Mesenchymal stem cell (in vitro differentiated cells and primary cell): ENCODE measurements at regions not wholly inside any gene's neighbourhood (a gene's known extent, or its start where the extent isn't known, plus 50 kb on each side); places are given as distances from the start of the nearest gene placed in this dataset.

ENCODE experiments used
- DNase-seq: peaks from one replicate; pipeline ENCODE4 v3.0.0-alpha.2; 2013
- H2AFZ ChIP-seq: one replicate; pipeline ENCODE4 v1.6.1; 2013; ENCODE audit warnings: low read depth, mild to moderate bottlenecking, control low read depth, inconsistent platforms, low read length, moderate library complexity
- H2AK5ac ChIP-seq: 2 replicates; pipeline ENCODE4 v1.6.1; 2013; ENCODE audit warnings: low read length, moderate library complexity, mild to moderate bottlenecking, inconsistent platforms; ENCODE audit not compliant: severe bottlenecking
- H2BK120ac ChIP-seq: one replicate; pipeline ENCODE4 v1.6.1; 2013; ENCODE audit warnings: low read depth, mild to moderate bottlenecking, inconsistent platforms, low read length, moderate library complexity
- H2BK12ac ChIP-seq, 2 experiments: one replicate each; pipeline ENCODE4 v1.6.1; 2013; ENCODE audit warnings: inconsistent platforms in 2 of 2, low read length in 2 of 2, mild to moderate bottlenecking in 2 of 2, moderate library complexity in 2 of 2, control low read depth in 1 of 2
- H2BK15ac ChIP-seq: one replicate; pipeline ENCODE4 v1.6.1; 2013; ENCODE audit warnings: mild to moderate bottlenecking, low read depth, inconsistent platforms; ENCODE audit not compliant: poor library complexity, severe bottlenecking
- H2BK5ac ChIP-seq: 2 replicates; pipeline ENCODE4 v1.6.1; 2013; ENCODE audit warnings: low read depth, mild to moderate bottlenecking, low read length, control low read depth, inconsistent platforms; ENCODE audit not compliant: poor library complexity, severe bottlenecking
- H3K14ac ChIP-seq, 2 experiments: one replicate each; pipeline ENCODE4 v1.6.1; 2013; ENCODE audit warnings: inconsistent platforms in 2 of 2, low read length in 2 of 2, control low read depth in 1 of 2, mild to moderate bottlenecking in 1 of 2, moderate library complexity in 1 of 2
- H3K18ac ChIP-seq, 2 experiments: one replicate each; pipeline ENCODE4 v1.6.1; 2013; ENCODE audit warnings: inconsistent platforms in 2 of 2, low read length in 2 of 2, control low read depth in 1 of 2, low read depth in 1 of 2, mild to moderate bottlenecking in 1 of 2
- H3K23ac ChIP-seq, 2 experiments: one replicate each; pipeline ENCODE4 v1.6.1; 2013; ENCODE audit warnings: inconsistent platforms in 2 of 2, low read length in 2 of 2, mild to moderate bottlenecking in 2 of 2, moderate library complexity in 2 of 2, control low read depth in 1 of 2
- H3K27ac ChIP-seq: 2 replicates; pipeline ENCODE4 v1.5.1; 2013; ENCODE audit warnings: mild to moderate bottlenecking, moderate library complexity, low read length, control low read depth, inconsistent platforms; ENCODE audit not compliant: poor library complexity, severe bottlenecking
- H3K27me3 ChIP-seq, 2 experiments: 2 replicates each; pipeline versions ENCODE4 v1.6.1 to v1.7.0; 2013; ENCODE audit warnings: low read length in 2 of 2, mild to moderate bottlenecking in 2 of 2, moderate library complexity in 2 of 2, control low read depth in 1 of 2, inconsistent platforms in 1 of 2; ENCODE audit not compliant: control insufficient read depth in 1 of 2, insufficient read depth in 1 of 2
- H3K36me3 ChIP-seq, 2 experiments: 2 replicates each; pipeline versions ENCODE4 v1.6.1 to v1.7.0; 2013; ENCODE audit warnings: low read length in 2 of 2, control low read depth in 1 of 2, inconsistent platforms in 1 of 2, low read depth in 1 of 2, mild to moderate bottlenecking in 1 of 2; ENCODE audit not compliant: insufficient read depth in 2 of 2, control insufficient read depth in 1 of 2
- H3K4ac ChIP-seq, 2 experiments: one replicate each; pipeline ENCODE4 v1.6.1; 2013; ENCODE audit warnings: inconsistent platforms in 2 of 2, low read length in 2 of 2, mild to moderate bottlenecking in 2 of 2, moderate library complexity in 2 of 2, control low read depth in 1 of 2, low read depth in 1 of 2
- H3K4me1 ChIP-seq: 2 replicates; pipeline ENCODE4 v1.6.1; 2013; ENCODE audit warnings: low read depth, low read length, control low read depth; ENCODE audit not compliant: control insufficient read depth, insufficient read depth
- H3K4me2 ChIP-seq: 2 replicates; pipeline ENCODE4 v1.6.1; 2013; ENCODE audit warnings: low read length, mild to moderate bottlenecking, inconsistent platforms; ENCODE audit not compliant: poor library complexity, severe bottlenecking
- H3K4me3 ChIP-seq, 2 experiments: 2 replicates each; pipeline versions ENCODE4 v1.5.1 to v1.7.0; 2013; ENCODE audit warnings: low read length in 2 of 2, mild to moderate bottlenecking in 2 of 2, control low read depth in 1 of 2, low read depth in 1 of 2; ENCODE audit not compliant: insufficient read depth in 1 of 2
- H3K79me1 ChIP-seq: replicated peaks from 2 replicates; pipeline ENCODE4 v1.6.1; 2013; ENCODE audit warnings: mild to moderate bottlenecking, control low read depth, low read length, inconsistent platforms; ENCODE audit not compliant: poor library complexity, severe bottlenecking
- H3K9ac ChIP-seq: 2 replicates; pipeline ENCODE4 v1.7.0; 2013; ENCODE audit warnings: mild to moderate bottlenecking, low read length, moderate library complexity
- H3K9me3 ChIP-seq: 2 replicates; pipeline ENCODE4 v1.7.0; 2013; ENCODE audit warnings: mild to moderate bottlenecking, low read length; ENCODE audit not compliant: control insufficient read depth
- H4K8ac ChIP-seq: one replicate; pipeline ENCODE4 v1.6.1; 2013; ENCODE audit warnings: inconsistent platforms, mild to moderate bottlenecking, low read length, moderate library complexity
- H4K91ac ChIP-seq: one replicate; pipeline ENCODE4 v1.6.1; 2013; ENCODE audit warnings: mild to moderate bottlenecking, low read length, inconsistent platforms
- WGBS: methylation state at CpG from one replicate; pipeline ENCODE4 v1.1.7; 2013; ENCODE audit warnings: mixed read lengths; 5-methylcytosine and 5-hydroxymethylcytosine counted together

- H3K27ac ChIP-seq: no peak overlapping the region
- no peak overlapping the region for H3K18ac ChIP-seq
- no peak overlapping the region for H2BK12ac ChIP-seq
- no peak overlapping the region for H3K9ac ChIP-seq
- H2BK15ac ChIP-seq: no peak overlapping the region
- no peak overlapping the region for H4K91ac ChIP-seq
- no CpG with 5 or more reads among the region's 1 CpG for WGBS
- no peak overlapping the region for H4K8ac ChIP-seq
- no peak overlapping the region for H3K4me2 ChIP-seq
- H3K4me1 ChIP-seq: peaks cover 6% of the 10 kb centered on the region
- no peaks in the 10 kb centered on the region for H3K79me1 ChIP-seq
- H3K4ac ChIP-seq: no peak overlapping the region
- H3K36me3 ChIP-seq: no peaks in the 10 kb centered on the region
- H3K14ac ChIP-seq: no peak overlapping the region
- H2AFZ ChIP-seq: no peak overlapping the region
- no peak overlapping the region for H2BK5ac ChIP-seq
- DNase-seq: no peak
- H2BK120ac ChIP-seq: no peak overlapping the region
- H2AK5ac ChIP-seq: no peak overlapping the region
- no peaks in the 10 kb centered on the region for H3K27me3 ChIP-seq
- no peak overlapping the region for H3K4me3 ChIP-seq
- H3K9me3 ChIP-seq: no peaks in the 10 kb centered on the region
- H3K23ac ChIP-seq: no peak overlapping the region
Observed at GRCh38 chr7:54874804-54875203, 115.8 kb upstream of the SEC61G start.

GRCh38 chr7:54877683-54878082 lies 118.7 kb upstream of the SEC61G start:
- Histone ChIP-seq H3K4ac (no peak overlapping the region), H2AK5ac (peak overlapping the region; percentile 7), H3K9me3 (no peaks in the 10 kb centered on the region), H2BK15ac (no peak overlapping the region), H3K9ac (no peak overlapping the region), H3K14ac (no peak overlapping the region), H3K79me1 (no peaks in the 10 kb centered on the region), H3K36me3 (no peaks in the 10 kb centered on the region), H3K23ac (no peak overlapping the region), H2BK5ac (no peak overlapping the region), H2AFZ (no peak overlapping the region), H2BK12ac (no peak overlapping the region), H4K91ac (no peak overlapping the region), H3K4me3 (no peak overlapping the region), H3K27ac (no peak overlapping the region), H3K18ac (no peak overlapping the region), H3K27me3 (no peaks in the 10 kb centered on the region), H3K4me1 (peaks cover 8% of the 10 kb centered on the region), H2BK120ac (no peak overlapping the region), H3K4me2 (no peak overlapping the region), H4K8ac (no peak overlapping the region)
- no peak for DNase-seq
- 85% methylated on average over 2 of the region's 2 CpGs for WGBS

- Histone ChIP-seq H2BK12ac (no peak overlapping the region), H2BK5ac (no peak overlapping the region), H3K4ac (no peak overlapping the region), H3K4me2 (no peak overlapping the region), H2AK5ac (peak overlapping the region; percentile 7), H3K9ac (no peak overlapping the region), H3K27me3 (no peaks in the 10 kb centered on the region), H3K4me3 (no peak overlapping the region), H3K4me1 (peaks cover 8% of the 10 kb centered on the region), H3K23ac (no peak overlapping the region), H3K79me1 (no peaks in the 10 kb centered on the region), H3K36me3 (no peaks in the 10 kb centered on the region), H4K8ac (no peak overlapping the region), H2BK120ac (no peak overlapping the region), H2AFZ (no peak overlapping the region), H2BK15ac (no peak overlapping the region), H3K14ac (no peak overlapping the region), H3K27ac (no peak overlapping the region), H3K18ac (no peak overlapping the region), H4K91ac (no peak overlapping the region), H3K9me3 (no peaks in the 10 kb centered on the region)
- 89% methylated on average over 1 of the region's 1 CpG for WGBS
- DNase-seq: no peak
Observed at GRCh38 chr7:54878339-54878738, 119.3 kb upstream of the SEC61G start.

GRCh38 chr7:54879776-54880175 lies 120.8 kb upstream of the SEC61G start:
- WGBS: 95% methylated on average over 2 of the region's 2 CpGs
- no peaks in the 10 kb centered on the region for H3K9me3 ChIP-seq
- H2BK12ac ChIP-seq: no peak overlapping the region
- H3K4me2 ChIP-seq: peak overlapping the region; percentile 8
- no peak overlapping the region for H3K14ac ChIP-seq
- peaks cover 8% of the 10 kb centered on the region for H3K4me1 ChIP-seq
- H2AK5ac ChIP-seq: peak overlapping the region; percentile 23
- no peak for DNase-seq
- H2BK5ac ChIP-seq: no peak overlapping the region
- no peak overlapping the region for H2BK120ac ChIP-seq
- no peak overlapping the region for H2AFZ ChIP-seq
- no peaks in the 10 kb centered on the region for H3K27me3 ChIP-seq
- H3K4ac ChIP-seq: no peak overlapping the region
- H4K91ac ChIP-seq: no peak overlapping the region
- no peaks in the 10 kb centered on the region for H3K36me3 ChIP-seq
- H3K23ac ChIP-seq: no peak overlapping the region
- H3K27ac ChIP-seq: peak overlapping the region; percentile 92
- no peaks in the 10 kb centered on the region for H3K79me1 ChIP-seq
- no peak overlapping the region for H3K4me3 ChIP-seq
- H3K9ac ChIP-seq: no peak overlapping the region
- no peak overlapping the region for H4K8ac ChIP-seq
- no peak overlapping the region for H3K18ac ChIP-seq
- H2BK15ac ChIP-seq: no peak overlapping the region
